ENCODE measurements at regions not wholly inside any gene's neighbourhood (a gene's known extent, or its start where the extent isn't known, plus 50 kb on each side); places are given as distances from the start of the nearest gene placed in this dataset.

DNA sequence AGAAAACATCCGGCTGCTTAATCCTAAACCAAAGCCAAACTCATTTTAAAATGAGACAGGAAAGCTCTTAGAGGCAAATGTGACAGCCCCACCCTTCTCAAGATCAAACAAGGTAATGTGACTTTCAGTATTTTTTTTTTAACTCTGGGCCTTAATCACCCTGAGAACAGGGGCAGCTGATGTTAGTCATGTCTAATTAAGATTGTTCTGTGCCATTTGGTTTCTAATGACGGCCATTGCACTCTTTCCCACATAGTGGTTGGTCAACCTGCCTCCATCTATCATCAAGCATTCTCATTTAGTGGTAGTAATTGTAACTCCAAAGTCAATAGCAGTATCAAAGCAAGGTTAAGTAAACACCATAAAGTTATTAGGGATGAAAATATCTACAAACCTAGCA is 191.6 kb upstream of the EXOC2 start:
- no peak for TF ChIP-seq POLR2A (IDR thresholded peaks at IDR 0.05; ENCODE audit: low read length)
- TF ChIP-seq GATA1 (IDR thresholded peaks at IDR 0.05; ENCODE audit: low read depth, low read length) = no peak
